Mesendoderm (in vitro differentiated cells): ENCODE measurements at regions not wholly inside any gene's neighbourhood (a gene's known extent, or its start where the extent isn't known, plus 50 kb on each side); places are given as distances from the start of the nearest gene placed in this dataset.

Experiments
- DNase-seq: peaks from one replicate; pipeline ENCODE4 v3.0.0; 2013
- H2AK5ac ChIP-seq: 2 replicates; pipeline ENCODE4 v1.6.1; 2013; ENCODE audit warnings: low read length, inconsistent platforms
- H2BK120ac ChIP-seq: 2 replicates; pipeline ENCODE4 v1.6.1; 2013; ENCODE audit warnings: low read depth, mild to moderate bottlenecking, low read length, moderate library complexity, mixed read lengths
- H2BK15ac ChIP-seq: replicated peaks from 2 replicates; pipeline ENCODE4 v1.6.1; 2013; ENCODE audit warnings: low read depth, mild to moderate bottlenecking, moderate library complexity
- H2BK5ac ChIP-seq: 2 replicates; pipeline ENCODE4 v1.6.1; 2013; ENCODE audit warnings: low read length, inconsistent platforms
- H3K18ac ChIP-seq: 2 replicates; pipeline ENCODE4 v1.6.1; 2013; ENCODE audit warnings: mild to moderate bottlenecking, low read length, mixed read lengths
- H3K23ac ChIP-seq: one replicate; pipeline ENCODE4 v1.6.1; 2013; ENCODE audit warnings: low read length
- H3K27ac ChIP-seq: 2 replicates; pipeline ENCODE4 v1.5.1; 2013; ENCODE audit warnings: low read depth, mild to moderate bottlenecking, inconsistent platforms, low read length, moderate library complexity
- H3K27me3 ChIP-seq: 2 replicates; pipeline ENCODE4 v1.6.1; 2013; ENCODE audit warnings: low read length, control low read depth, mild to moderate bottlenecking, inconsistent platforms; ENCODE audit not compliant: insufficient read depth, poor library complexity
- H3K36me3 ChIP-seq: 2 replicates; pipeline ENCODE4 v1.6.1; 2013; ENCODE audit warnings: low read length, inconsistent platforms; ENCODE audit not compliant: control insufficient read depth, insufficient read depth
- H3K4ac ChIP-seq: one replicate; pipeline ENCODE4 v1.6.1; 2013; ENCODE audit warnings: low read depth, mild to moderate bottlenecking, low read length, moderate library complexity
- H3K4me1 ChIP-seq: 2 replicates; pipeline ENCODE4 v1.6.1; 2013; ENCODE audit warnings: low read depth, low read length, inconsistent platforms; ENCODE audit not compliant: control insufficient read depth
- H3K4me2 ChIP-seq: 2 replicates; pipeline ENCODE4 v1.6.1; 2013; ENCODE audit warnings: low read length
- H3K4me3 ChIP-seq: 2 replicates; pipeline ENCODE4 v1.5.1; 2013; ENCODE audit warnings: mild to moderate bottlenecking, low read length
- H3K56ac ChIP-seq: one replicate; pipeline ENCODE4 v1.6.1; 2013; ENCODE audit warnings: low read length
- H3K79me1 ChIP-seq: 2 replicates; pipeline ENCODE4 v1.6.1; 2013; ENCODE audit warnings: low read length, inconsistent platforms
- H3K79me2 ChIP-seq: 2 replicates; pipeline ENCODE4 v1.6.1; 2013; ENCODE audit warnings: mild to moderate bottlenecking, low read length; ENCODE audit not compliant: control insufficient read depth, insufficient read depth
- H3K9ac ChIP-seq: 2 replicates; pipeline ENCODE4 v1.6.1; 2013; ENCODE audit warnings: low read length, inconsistent platforms
- H4K5ac ChIP-seq: one replicate; pipeline ENCODE4 v1.6.1; 2013; ENCODE audit warnings: low read length
- H4K8ac ChIP-seq: one replicate; pipeline ENCODE4 v1.6.1; 2013; ENCODE audit warnings: low read depth, mild to moderate bottlenecking, control low read depth, low read length, moderate library complexity
- WGBS: extraction: QIAGEN DNeasy Blood & Tissue Kit; methylation state at CpG from one replicate; pipeline ENCODE4 v1.1.7; 2013; ENCODE audit warnings: low lambda C conversion rate, missing lambda C conversion rate; ENCODE audit not compliant: insufficient coverage; ENCODE audit errors: extremely low coverage; 5-methylcytosine and 5-hydroxymethylcytosine counted together

DNA sequence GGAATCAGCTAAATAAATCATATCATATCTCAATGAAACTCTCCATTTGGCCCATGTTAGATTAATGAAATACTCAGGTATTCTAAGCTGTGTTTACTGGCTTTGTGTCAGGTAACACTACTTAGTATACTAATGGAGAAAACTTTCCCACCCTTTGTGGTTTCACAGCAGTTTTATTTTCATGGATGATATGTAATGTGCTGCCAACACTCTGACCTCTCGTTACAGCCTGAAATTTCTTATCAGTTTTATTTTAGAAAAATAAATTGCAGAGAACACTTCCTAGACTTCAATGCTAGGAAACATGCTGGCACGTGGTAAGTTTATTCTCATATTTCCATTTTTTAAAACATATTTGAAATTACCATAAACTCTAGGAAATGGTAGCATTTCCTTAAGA, 758.9 kb downstream of the LIG4 start:
- Histone ChIP-seq H2BK15ac (no peak overlapping the region), H3K18ac (no peak overlapping the region), H3K4me1 (no peaks in the 10 kb centered on the region), H3K56ac (no peak overlapping the region), H2BK120ac (no peak overlapping the region), H3K4me2 (no peak overlapping the region), H3K27me3 (no peaks in the 10 kb centered on the region), H3K36me3 (no peaks in the 10 kb centered on the region), H3K4me3 (no peak overlapping the region), H3K4ac (no peak overlapping the region), H4K8ac (no peak overlapping the region), H3K27ac (no peak overlapping the region), H3K23ac (no peak overlapping the region), H3K79me1 (no peaks in the 10 kb centered on the region), H4K5ac (no peak overlapping the region), H3K9ac (no peak overlapping the region), H3K79me2 (no peaks in the 10 kb centered on the region), H2BK5ac (no peak overlapping the region), H2AK5ac (no peak overlapping the region)
- no CpG with 5 or more reads among the region's 2 CpGs for WGBS
- DNase-seq = no peak

DNA sequence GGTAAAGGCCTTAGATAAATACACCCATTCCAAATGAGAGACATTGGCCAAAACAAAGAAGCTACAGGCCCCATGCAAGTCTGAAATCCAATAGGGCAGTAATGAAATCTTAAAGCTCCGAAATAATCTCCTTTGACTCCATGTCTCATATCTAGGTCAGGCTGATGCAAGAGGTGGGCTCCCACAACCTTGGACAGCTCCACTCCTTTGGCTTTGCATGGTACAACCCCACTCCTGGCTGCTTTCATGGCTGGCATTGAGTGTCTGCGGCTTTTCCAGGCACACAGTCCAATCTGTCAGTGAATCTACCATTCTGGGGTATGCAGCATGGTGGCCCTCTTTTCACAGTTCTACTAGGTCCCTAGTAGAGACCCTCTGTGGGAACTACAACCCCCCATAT, 762.5 kb downstream of the LIG4 start:
- Histone ChIP-seq H3K79me1 (no peaks in the 10 kb centered on the region), H3K18ac (no peak overlapping the region), H3K79me2 (no peaks in the 10 kb centered on the region), H3K4me1 (no peaks in the 10 kb centered on the region), H3K27me3 (no peaks in the 10 kb centered on the region), H3K36me3 (no peaks in the 10 kb centered on the region), H2BK120ac (no peak overlapping the region), H2BK5ac (no peak overlapping the region), H3K4me2 (no peak overlapping the region), H3K9ac (no peak overlapping the region), H4K8ac (no peak overlapping the region), H3K56ac (no peak overlapping the region), H3K23ac (no peak overlapping the region), H2AK5ac (no peak overlapping the region), H3K27ac (no peak overlapping the region), H3K4me3 (no peak overlapping the region), H3K4ac (no peak overlapping the region), H4K5ac (no peak overlapping the region), H2BK15ac (no peak overlapping the region)
- DNase-seq = no peak
- WGBS = no CpG with 5 or more reads among the region's 2 CpGs

DNA sequence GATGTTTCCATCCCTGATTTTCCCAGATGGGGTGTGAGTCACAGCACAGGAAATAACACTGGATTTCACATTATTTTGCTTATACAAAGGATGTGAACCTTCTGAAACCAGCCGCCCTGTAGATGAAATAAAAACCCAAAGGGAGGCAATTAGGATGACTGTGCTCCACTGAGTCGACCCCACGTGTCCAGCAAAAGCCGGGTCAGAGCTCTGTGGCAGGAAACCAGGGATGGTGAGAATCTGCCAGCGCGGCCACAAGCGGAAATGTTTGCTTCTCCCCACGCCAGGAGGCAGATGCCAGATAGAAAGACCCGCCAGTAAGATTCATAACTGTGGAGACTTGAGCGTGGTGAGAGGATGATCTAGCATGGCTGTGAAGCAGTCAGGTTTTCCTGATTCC, 764.4 kb downstream of the LIG4 start:
- Histone ChIP-seq H3K79me1 (no peaks in the 10 kb centered on the region), H3K18ac (no peak overlapping the region), H3K9ac (no peak overlapping the region), H2BK15ac (no peak overlapping the region), H4K5ac (no peak overlapping the region), H3K36me3 (no peaks in the 10 kb centered on the region), H3K4ac (no peak overlapping the region), H2AK5ac (no peak overlapping the region), H4K8ac (no peak overlapping the region), H3K4me1 (no peaks in the 10 kb centered on the region), H3K56ac (no peak overlapping the region), H2BK5ac (no peak overlapping the region), H3K4me3 (no peak overlapping the region), H3K27me3 (no peaks in the 10 kb centered on the region), H3K27ac (no peak overlapping the region), H3K23ac (no peak overlapping the region), H2BK120ac (no peak overlapping the region), H3K79me2 (no peaks in the 10 kb centered on the region), H3K4me2 (no peak overlapping the region)
- DNase-seq = no peak
- no CpG with 5 or more reads among the region's 10 CpGs for WGBS

DNA sequence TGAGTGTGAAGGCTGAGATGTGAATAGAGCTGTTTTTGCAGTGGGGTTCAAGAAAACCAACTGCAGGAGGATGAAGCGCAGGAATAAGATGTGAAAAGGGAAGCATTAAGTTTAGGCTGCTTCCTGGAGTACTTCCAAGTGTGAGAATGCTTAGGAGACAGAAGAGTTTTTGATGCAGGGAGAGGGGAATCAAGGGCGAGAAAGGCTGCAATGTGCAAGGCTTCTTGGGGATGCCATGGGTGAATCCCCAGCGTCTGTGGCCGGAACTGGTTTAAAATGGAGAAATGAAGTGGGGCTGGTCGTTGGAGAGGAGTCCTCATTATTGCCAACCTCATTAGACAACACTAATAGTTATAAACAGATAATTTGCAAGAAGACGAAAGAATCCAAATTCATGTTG, 764.9 kb downstream of the LIG4 start:
- H2BK15ac ChIP-seq = no peak overlapping the region
- no peak overlapping the region for H4K5ac ChIP-seq
- H4K8ac ChIP-seq = no peak overlapping the region
- H2BK120ac ChIP-seq = no peak overlapping the region
- no peaks in the 10 kb centered on the region for H3K79me2 ChIP-seq
- H3K36me3 ChIP-seq = no peaks in the 10 kb centered on the region
- H3K4me2 ChIP-seq = no peak overlapping the region
- no peak overlapping the region for H3K56ac ChIP-seq
- no peak overlapping the region for H2BK5ac ChIP-seq
- no peak overlapping the region for H3K18ac ChIP-seq
- H3K4me1 ChIP-seq = no peaks in the 10 kb centered on the region
- H2AK5ac ChIP-seq = no peak overlapping the region
- no peaks in the 10 kb centered on the region for H3K27me3 ChIP-seq
- DNase-seq = no peak
- H3K4me3 ChIP-seq = no peak overlapping the region
- H3K9ac ChIP-seq = no peak overlapping the region
- WGBS = no CpG with 5 or more reads among the region's 6 CpGs
- H3K27ac ChIP-seq = no peak overlapping the region
- H3K79me1 ChIP-seq = no peaks in the 10 kb centered on the region
- no peak overlapping the region for H3K4ac ChIP-seq
- H3K23ac ChIP-seq = no peak overlapping the region

DNA sequence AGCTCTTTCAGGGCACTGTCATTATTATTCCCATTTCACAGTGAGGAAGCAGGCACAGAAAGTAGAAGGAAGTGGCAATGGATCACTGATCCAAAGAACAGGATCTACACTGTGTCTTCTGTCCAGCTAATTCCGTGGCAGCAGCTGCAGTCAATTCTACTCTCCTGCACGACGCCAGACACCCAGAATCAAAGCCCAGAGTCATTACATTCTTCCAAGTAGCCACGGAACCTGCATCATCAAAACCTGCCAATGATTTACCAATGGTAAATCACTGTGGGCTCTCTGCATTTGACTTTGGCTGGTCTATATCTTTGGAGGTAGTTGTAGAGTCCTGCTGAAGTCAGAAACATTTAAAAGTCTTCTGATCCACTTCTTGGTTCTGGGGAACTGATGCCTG, 767.7 kb downstream of the LIG4 start:
- Histone ChIP-seq H3K27ac (no peak overlapping the region), H3K27me3 (no peaks in the 10 kb centered on the region), H2BK15ac (no peak overlapping the region), H3K4me1 (no peaks in the 10 kb centered on the region), H3K56ac (no peak overlapping the region), H3K4ac (no peak overlapping the region), H3K4me2 (no peak overlapping the region), H2AK5ac (no peak overlapping the region), H2BK5ac (no peak overlapping the region), H3K79me2 (no peaks in the 10 kb centered on the region), H3K36me3 (no peaks in the 10 kb centered on the region), H3K79me1 (no peaks in the 10 kb centered on the region), H3K23ac (no peak overlapping the region), H3K4me3 (no peak overlapping the region), H3K18ac (no peak overlapping the region), H4K5ac (no peak overlapping the region), H2BK120ac (no peak overlapping the region), H3K9ac (no peak overlapping the region), H4K8ac (no peak overlapping the region)
- no peak for DNase-seq
- no CpG with 5 or more reads among the region's 4 CpGs for WGBS

DNA sequence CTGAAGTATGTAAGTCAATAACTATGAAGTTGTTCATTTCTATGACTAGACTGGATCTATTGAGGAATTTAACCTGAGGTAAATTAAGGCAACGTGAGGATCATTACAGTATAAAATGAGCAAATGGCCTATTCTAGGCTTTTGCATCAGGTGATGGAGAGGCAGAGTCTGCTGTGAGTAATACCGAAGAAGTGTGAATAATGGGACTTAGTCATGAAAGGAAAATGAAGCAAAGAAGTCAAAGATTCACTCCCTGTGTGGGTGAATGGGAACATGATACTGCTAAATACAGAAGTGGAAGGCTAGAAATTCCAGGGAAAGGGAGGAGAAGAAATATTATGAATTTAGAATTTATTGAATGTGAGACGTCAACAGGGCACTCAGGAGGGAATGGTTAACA, 774.1 kb downstream of the LIG4 start:
- Histone ChIP-seq H4K8ac (no peak overlapping the region), H2BK15ac (no peak overlapping the region), H3K4ac (no peak overlapping the region), H3K23ac (no peak overlapping the region), H3K79me2 (no peaks in the 10 kb centered on the region), H3K9ac (no peak overlapping the region), H2BK120ac (no peak overlapping the region), H3K18ac (no peak overlapping the region), H3K27me3 (no peaks in the 10 kb centered on the region), H3K4me3 (no peak overlapping the region), H3K27ac (no peak overlapping the region), H3K56ac (no peak overlapping the region), H2BK5ac (no peak overlapping the region), H2AK5ac (no peak overlapping the region), H3K4me2 (no peak overlapping the region), H3K79me1 (no peaks in the 10 kb centered on the region), H3K4me1 (no peaks in the 10 kb centered on the region), H3K36me3 (no peaks in the 10 kb centered on the region), H4K5ac (no peak overlapping the region)
- no CpG with 5 or more reads among the region's 3 CpGs for WGBS
- no peak for DNase-seq
